LNCAP (cell line): ENCODE measurements at regions not wholly inside any gene's neighbourhood (a gene's known extent, or its start where the extent isn't known, plus 50 kb on each side); places are given as distances from the start of the nearest gene placed in this dataset.

Experiments
- CTCF ChIP-seq: fragments of 450-650 bp; IDR thresholded peaks from 2 replicates; pipeline ENCODE4 v1.5.1; 2017; ENCODE audit warnings: mild to moderate bottlenecking

GRCh38 chr7:123367031-123367430, 167.3 kb upstream of the SLC13A1 start:
- TF ChIP-seq CTCF = no peak

- no peak for TF ChIP-seq CTCF
These were observed 166.9 kb upstream of the SLC13A1 start for GRCh38 chr7:123366626-123367025.

GRCh38 chr7:123360631-123361030, 160.9 kb upstream of the SLC13A1 start:
- TF ChIP-seq CTCF = no peak

GRCh38 chr7:123355576-123356190, 155.9 kb upstream of the SLC13A1 start:
- no peak for TF ChIP-seq CTCF

- TF ChIP-seq CTCF = no peak
These were observed 153.2 kb upstream of the SLC13A1 start for GRCh38 chr7:123352973-123353372.

GRCh38 chr7:123351516-123352505, 152.0 kb upstream of the SLC13A1 start:
- no peak for TF ChIP-seq CTCF

- TF ChIP-seq CTCF = no peak
These were observed 151.3 kb upstream of the SLC13A1 start for GRCh38 chr7:123351027-123351426.
